ENCODE measurements at regions not wholly inside any gene's neighbourhood (a gene's known extent, or its start where the extent isn't known, plus 50 kb on each side); places are given as distances from the start of the nearest gene placed in this dataset.

GRCh38 chr7:41187322-41187721 lies 515.6 kb downstream of the INHBA start:
- no peak for TF ChIP-seq CTCF (IDR thresholded peaks at IDR 0.05)
- no peak for TF ChIP-seq EP300 (IDR thresholded peaks at IDR 0.05)
